GM18520 (cell line): ENCODE measurements at regions not wholly inside any gene's neighbourhood (a gene's known extent, or its start where the extent isn't known, plus 50 kb on each side); places are given as distances from the start of the nearest gene placed in this dataset.
"Not testable (repeated sequence)": the region's sequence is repeated elsewhere in the genome, so short reads cannot be mapped to it uniquely, and the experiment has no call there.

Experiments used
- ATAC-seq: cut with Tn5 transposase; IDR thresholded peaks from one replicate; pipeline ENCODE4 v1.9.1; 2021; ENCODE audit not compliant: unreplicated experiment

GRCh38 chr6:94557207-94557606 is 1020.1 kb upstream of the MANEA start:
- not testable (repeated sequence) for ATAC-seq

- no peak for ATAC-seq
Observed at GRCh38 chr6:94548201-94548600, 1029.1 kb upstream of the MANEA start.

GRCh38 chr6:94535798-94536197 is 1041.5 kb upstream of the MANEA start:
- no peak for ATAC-seq

GRCh38 chr6:94511502-94512088 is 1065.7 kb upstream of the MANEA start:
- ATAC-seq, result no peak

- ATAC-seq, result no peak
Observed at GRCh38 chr6:94510877-94511276, 1066.5 kb upstream of the MANEA start.

GRCh38 chr6:94501516-94501915 is 1075.8 kb upstream of the MANEA start:
- no peak for ATAC-seq

- ATAC-seq, result no peak
Observed at GRCh38 chr6:94498099-94498498, 1078.7 kb upstream of the EPHA7 start.

- no peak for ATAC-seq
Observed at GRCh38 chr6:94494500-94494899, 1075.1 kb upstream of the EPHA7 start.

- ATAC-seq, result no peak
Observed at GRCh38 chr6:94487371-94487770, 1068.0 kb upstream of the EPHA7 start.

- ATAC-seq, result no peak
Observed at GRCh38 chr6:94478133-94479005, 1059.0 kb upstream of the EPHA7 start.

GRCh38 chr6:94468830-94469229 is 1049.5 kb upstream of the EPHA7 start:
- ATAC-seq, result no peak

GRCh38 chr6:94464018-94464510 is 1044.7 kb upstream of the EPHA7 start:
- ATAC-seq, result no peak

GRCh38 chr6:94463306-94463705 is 1043.9 kb upstream of the EPHA7 start:
- no peak for ATAC-seq

- no peak for ATAC-seq
Observed at GRCh38 chr6:94462231-94462630, 1042.9 kb upstream of the EPHA7 start.

GRCh38 chr6:94456266-94456665 is 1036.9 kb upstream of the EPHA7 start:
- no peak for ATAC-seq

- no peak for ATAC-seq
Observed at GRCh38 chr6:94454231-94454630, 1034.9 kb upstream of the EPHA7 start.

- ATAC-seq, result no peak
Observed at GRCh38 chr6:94446120-94446519, 1026.8 kb upstream of the EPHA7 start.

GRCh38 chr6:94443701-94444100 is 1024.3 kb upstream of the EPHA7 start:
- ATAC-seq, result no peak

- ATAC-seq, result no peak
Observed at GRCh38 chr6:94424692-94425091, 1005.3 kb upstream of the EPHA7 start.

- no peak for ATAC-seq
Observed at GRCh38 chr6:94417363-94417762, 998.0 kb upstream of the EPHA7 start.

GRCh38 chr6:94414041-94414440 is 994.7 kb upstream of the EPHA7 start:
- ATAC-seq, result no peak

GRCh38 chr6:94401311-94401710 is 982.0 kb upstream of the EPHA7 start:
- ATAC-seq, result no peak
